ENCODE measurements at regions not wholly inside any gene's neighbourhood (a gene's known extent, or its start where the extent isn't known, plus 50 kb on each side); places are given as distances from the start of the nearest gene placed in this dataset.

GRCh38 chr3:130609166-130609979 is 92.4 kb downstream of the COL6A6 start:
- no peak for TF ChIP-seq CTCF (IDR thresholded peaks at IDR 0.05; ENCODE audit: partially characterized antibody, unreplicated experiment)
- Mint-ChIP-seq H3K4me1 (ENCODE audit: low read depth, unreplicated experiment) (peaks cover 4% of the 10 kb centered on the region), H3K27ac (ENCODE audit: unreplicated experiment) (no peak overlapping the region), H3K9me3 (ENCODE audit: unreplicated experiment) (peaks cover 2% of the 10 kb centered on the region), H3K36me3 (ENCODE audit: unreplicated experiment) (peaks cover 16% of the 10 kb centered on the region), H3K27me3 (ENCODE audit: unreplicated experiment) (no peaks in the 10 kb centered on the region), H3K4me3 (ENCODE audit: unreplicated experiment) (peak overlapping the region; percentile 22)
- no peak for DNase-seq

GRCh38 chr3:130619196-130619595 is 102.2 kb downstream of the COL6A6 start:
- H3K4me3 Mint-ChIP-seq (ENCODE audit: unreplicated experiment) = no peak overlapping the region
- H3K4me1 Mint-ChIP-seq (ENCODE audit: low read depth, unreplicated experiment) = no peaks in the 10 kb centered on the region
- no peak overlapping the region for H3K27ac Mint-ChIP-seq (ENCODE audit: unreplicated experiment)
- no peak for DNase-seq
- no peaks in the 10 kb centered on the region for H3K27me3 Mint-ChIP-seq (ENCODE audit: unreplicated experiment)
- no peak for TF ChIP-seq CTCF (IDR thresholded peaks at IDR 0.05; ENCODE audit: partially characterized antibody, unreplicated experiment)
- H3K36me3 Mint-ChIP-seq (ENCODE audit: unreplicated experiment) = no peaks in the 10 kb centered on the region
- peaks cover 1% of the 10 kb centered on the region for H3K9me3 Mint-ChIP-seq (ENCODE audit: unreplicated experiment)

GRCh38 chr3:130621824-130622223 is 104.8 kb downstream of the COL6A6 start:
- H3K4me3 Mint-ChIP-seq (ENCODE audit: unreplicated experiment) = no peak overlapping the region
- no peaks in the 10 kb centered on the region for H3K4me1 Mint-ChIP-seq (ENCODE audit: low read depth, unreplicated experiment)
- no peak for TF ChIP-seq CTCF (IDR thresholded peaks at IDR 0.05; ENCODE audit: partially characterized antibody, unreplicated experiment)
- no peaks in the 10 kb centered on the region for H3K36me3 Mint-ChIP-seq (ENCODE audit: unreplicated experiment)
- H3K27me3 Mint-ChIP-seq (ENCODE audit: unreplicated experiment) = no peaks in the 10 kb centered on the region
- no peak overlapping the region for H3K27ac Mint-ChIP-seq (ENCODE audit: unreplicated experiment)
- no peaks in the 10 kb centered on the region for H3K9me3 Mint-ChIP-seq (ENCODE audit: unreplicated experiment)
- no peak for DNase-seq

GRCh38 chr3:130626049-130626448 is 109.1 kb downstream of the COL6A6 start:
- no peaks in the 10 kb centered on the region for H3K9me3 Mint-ChIP-seq (ENCODE audit: unreplicated experiment)
- no peak overlapping the region for H3K27ac Mint-ChIP-seq (ENCODE audit: unreplicated experiment)
- no peak for DNase-seq
- H3K36me3 Mint-ChIP-seq (ENCODE audit: unreplicated experiment) = no peaks in the 10 kb centered on the region
- no peaks in the 10 kb centered on the region for H3K4me1 Mint-ChIP-seq (ENCODE audit: low read depth, unreplicated experiment)
- TF ChIP-seq CTCF (IDR thresholded peaks at IDR 0.05; ENCODE audit: partially characterized antibody, unreplicated experiment) = no peak
- H3K4me3 Mint-ChIP-seq (ENCODE audit: unreplicated experiment) = no peak overlapping the region
- H3K27me3 Mint-ChIP-seq (ENCODE audit: unreplicated experiment) = no peaks in the 10 kb centered on the region

DNA sequence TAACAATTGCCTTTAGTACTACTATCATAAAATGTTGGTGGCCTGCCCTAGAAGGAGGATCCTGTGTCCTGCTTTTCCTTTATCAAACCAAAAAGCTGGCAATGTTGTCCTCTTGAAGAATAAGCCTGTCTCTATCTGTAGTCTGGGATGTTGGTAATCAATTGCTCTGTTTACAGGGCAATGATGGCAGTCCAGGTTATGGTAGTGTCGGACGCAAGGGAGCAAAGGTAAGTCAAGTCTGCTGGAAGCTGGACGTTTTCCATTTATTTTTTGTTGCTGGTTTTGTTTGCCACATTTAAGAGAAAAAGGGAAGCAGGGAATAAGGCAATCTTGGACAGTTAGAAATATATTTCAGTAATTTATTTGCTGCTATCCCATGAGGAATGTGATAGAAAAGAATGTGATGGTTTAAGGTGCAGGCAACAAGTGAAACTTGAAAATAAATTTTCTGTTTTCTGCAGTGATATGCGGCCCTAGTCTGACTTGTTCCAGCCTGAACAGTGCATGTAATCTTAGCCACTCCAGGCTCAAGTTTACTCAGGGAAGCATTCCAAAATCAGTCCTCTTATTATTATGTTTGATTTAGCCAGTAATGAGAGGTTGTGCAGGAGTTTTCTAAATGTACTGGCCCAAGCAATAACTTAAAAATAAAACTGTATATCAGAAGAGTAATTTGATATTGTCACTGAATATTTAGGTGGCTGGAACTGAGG is 110.3 kb downstream of the COL6A6 start:
- TF ChIP-seq CTCF (IDR thresholded peaks at IDR 0.05; ENCODE audit: partially characterized antibody, unreplicated experiment) = no peak
- Mint-ChIP-seq H3K27ac (ENCODE audit: unreplicated experiment) (no peak overlapping the region), H3K27me3 (ENCODE audit: unreplicated experiment) (no peaks in the 10 kb centered on the region), H3K36me3 (ENCODE audit: unreplicated experiment) (no peaks in the 10 kb centered on the region), H3K9me3 (ENCODE audit: unreplicated experiment) (no peaks in the 10 kb centered on the region), H3K4me1 (ENCODE audit: low read depth, unreplicated experiment) (no peaks in the 10 kb centered on the region), H3K4me3 (ENCODE audit: unreplicated experiment) (no peak overlapping the region)
- no peak for DNase-seq
